Calu3 (cell line): ENCODE measurements at regions not wholly inside any gene's neighbourhood (a gene's known extent, or its start where the extent isn't known, plus 50 kb on each side); places are given as distances from the start of the nearest gene placed in this dataset.

Experiments
- BruUV-seq: library from RNA; stranded (reverse); fragments of 400-500 nt; replicated peaks from 2 replicates; lab custom pipeline; 2021; lab: Mats Ljungman, UMichigan
- CTCF ChIA-PET: fragments of 300-600 bp; sonication (Branson Sonifier 250); formaldehyde crosslinking; loops from one replicate; lab custom pipeline; 2022; ENCODE audit warnings: antibody characterized with exemption; lab: Charles Lee
- DNase-seq: peaks from one replicate; pipeline ENCODE4 v3.0.0; 2022
- H3K27ac Mint-ChIP-seq: one replicate; pipeline ENCODE4 v1.8.0; 2022; ENCODE audit warnings: mixed read lengths; ENCODE audit not compliant: unreplicated experiment
- H3K27me3 Mint-ChIP-seq: one replicate; pipeline ENCODE4 v1.8.0; 2022; ENCODE audit warnings: mixed read lengths; ENCODE audit not compliant: unreplicated experiment
- H3K36me3 Mint-ChIP-seq: one replicate; pipeline ENCODE4 v1.8.0; 2022; ENCODE audit warnings: mild to moderate bottlenecking, moderate library complexity, mixed read lengths; ENCODE audit not compliant: insufficient read depth, unreplicated experiment
- H3K4me1 Mint-ChIP-seq: one replicate; pipeline ENCODE4 v1.8.0; 2022; ENCODE audit warnings: mild to moderate bottlenecking, low read depth, mixed read lengths; ENCODE audit not compliant: unreplicated experiment
- H3K4me3 Mint-ChIP-seq: one replicate; pipeline ENCODE4 v1.8.0; 2022; ENCODE audit warnings: mild to moderate bottlenecking, low read depth, moderate library complexity, mixed read lengths; ENCODE audit not compliant: unreplicated experiment
- H3K9me3 Mint-ChIP-seq: one replicate; pipeline ENCODE4 v1.8.0; 2022; ENCODE audit warnings: low read depth, mixed read lengths; ENCODE audit not compliant: unreplicated experiment
- CTCF ChIP-seq: fragments of 200-600 bp; IDR thresholded peaks from one replicate; pipeline ENCODE4 v1.8.0; 2022; ENCODE audit warnings: antibody characterized with exemption; ENCODE audit not compliant: unreplicated experiment
- intact Hi-C: fragments of 100-400 bp; cut with micrococcal nuclease; formaldehyde crosslinking; loops from one replicate; pipeline ENCODE4 v1.10.0; 2022; ENCODE audit not compliant: unreplicated experiment

GRCh38 chr11:104798789-104799188, 99.5 kb downstream of the CASP12 start:
- H3K27ac Mint-ChIP-seq, result no peak overlapping the region
- H3K9me3 Mint-ChIP-seq, result no peaks in the 10 kb centered on the region
- no peak for TF ChIP-seq CTCF
- CTCF ChIA-PET, result no interaction called here
- BruUV-seq, result no TSS peak
- intact Hi-C loops, result no loop called here
- no peak for DNase-seq
- H3K27me3 Mint-ChIP-seq, result no peaks in the 10 kb centered on the region
- no peak overlapping the region for H3K4me3 Mint-ChIP-seq
- H3K36me3 Mint-ChIP-seq, result no peaks in the 10 kb centered on the region
- H3K4me1 Mint-ChIP-seq, result no peaks in the 10 kb centered on the region

DNA sequence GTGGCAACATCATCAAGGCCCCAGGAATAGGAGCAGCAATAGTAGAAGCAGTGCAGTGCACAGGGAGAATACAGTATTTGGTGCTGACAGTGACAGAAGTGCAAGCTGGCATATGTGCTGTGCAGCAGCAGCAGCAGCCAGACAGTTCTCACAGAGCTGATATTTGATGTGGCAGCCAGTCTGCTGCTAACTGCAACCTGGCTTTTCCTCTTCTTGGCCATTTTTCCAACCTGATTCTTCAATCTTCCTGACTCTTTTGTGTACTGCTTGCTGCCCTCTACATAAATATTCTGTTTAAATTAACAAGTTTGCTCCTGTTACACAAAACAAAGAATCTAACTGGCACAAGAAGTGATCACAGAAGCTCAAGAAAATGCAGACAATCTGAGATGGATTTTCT, 102.0 kb downstream of the CASP12 start:
- intact Hi-C loops, result no loop called here
- BruUV-seq, result no TSS peak
- DNase-seq, result no peak
- no peak for TF ChIP-seq CTCF
- Mint-ChIP-seq H3K27ac (no peak overlapping the region), H3K36me3 (no peaks in the 10 kb centered on the region), H3K9me3 (no peaks in the 10 kb centered on the region), H3K4me1 (no peaks in the 10 kb centered on the region), H3K4me3 (no peak overlapping the region), H3K27me3 (no peaks in the 10 kb centered on the region)
- CTCF ChIA-PET, result no interaction called here

GRCh38 chr11:104795501-104796213, 102.6 kb downstream of the CASP12 start:
- no peaks in the 10 kb centered on the region for H3K4me1 Mint-ChIP-seq
- H3K27me3 Mint-ChIP-seq, result no peaks in the 10 kb centered on the region
- H3K4me3 Mint-ChIP-seq, result no peak overlapping the region
- CTCF ChIA-PET, result no interaction called here
- TF ChIP-seq CTCF, result no peak
- intact Hi-C loops, result no loop called here
- no peak overlapping the region for H3K27ac Mint-ChIP-seq
- no peak for DNase-seq
- no peaks in the 10 kb centered on the region for H3K36me3 Mint-ChIP-seq
- no peaks in the 10 kb centered on the region for H3K9me3 Mint-ChIP-seq
- BruUV-seq, result no TSS peak

GRCh38 chr11:104792861-104793260, 105.4 kb downstream of the CASP12 start:
- Mint-ChIP-seq H3K4me3 (no peak overlapping the region), H3K9me3 (no peaks in the 10 kb centered on the region), H3K27ac (no peak overlapping the region), H3K27me3 (no peaks in the 10 kb centered on the region), H3K4me1 (no peaks in the 10 kb centered on the region), H3K36me3 (no peaks in the 10 kb centered on the region)
- TF ChIP-seq CTCF, result no peak
- intact Hi-C loops, result no loop called here
- CTCF ChIA-PET, result interaction anchor here (0.6 kb wide), 1 partner anchor 570 kb away, joined by 3 read pairs; no protein-coding TSS in a partner anchor
- no TSS peak for BruUV-seq
- no peak for DNase-seq
